Upper lobe of right lung (tissue), 1 donor: ENCODE measurements at regions not wholly inside any gene's neighbourhood (a gene's known extent, or its start where the extent isn't known, plus 50 kb on each side); places are given as distances from the start of the nearest gene placed in this dataset.

Experiments used
- ATAC-seq: fragments of 200-7000 bp; cut with Tn5 transposase; one replicate; pipeline ENCODE4 v1.9.1; 2020; ENCODE audit warnings: mild to moderate bottlenecking, moderate library complexity
- DNase-seq: peaks from one replicate; pipeline ENCODE4 v3.0.0-alpha.2; 2020
- H3K27ac ChIP-seq: fragments of 200-600 bp; one replicate; pipeline ENCODE4 v1.8.0; 2022
- H3K27me3 ChIP-seq: fragments of 200-600 bp; one replicate; pipeline ENCODE4 v1.8.0; 2022; ENCODE audit warnings: mild to moderate bottlenecking
- H3K36me3 ChIP-seq: fragments of 200-600 bp; one replicate; pipeline ENCODE4 v1.8.0; 2022
- H3K4me1 ChIP-seq: fragments of 200-600 bp; one replicate; pipeline ENCODE4 v1.8.0; 2022
- H3K4me3 ChIP-seq: fragments of 200-600 bp; one replicate; pipeline ENCODE4 v1.8.0; 2022; ENCODE audit warnings: mild to moderate bottlenecking
- H3K9me3 ChIP-seq: fragments of 200-600 bp; one replicate; pipeline ENCODE4 v1.8.0; 2022
- intact Hi-C: fragments of 100-400 bp; cut with DNase I; formaldehyde crosslinking; loops from one replicate; pipeline ENCODE4 v1.11.0; 2022
- TF ChIP-seq, protein P1 (sequence below): fragments of 200-600 bp; IDR thresholded peaks from one replicate; pipeline ENCODE4 v1.8.0; 2022; ENCODE audit warnings: antibody characterized with exemption
- donor health status: DM: no; HTN: yes; CAD: no; lungs with severe emphysema.

DNA sequence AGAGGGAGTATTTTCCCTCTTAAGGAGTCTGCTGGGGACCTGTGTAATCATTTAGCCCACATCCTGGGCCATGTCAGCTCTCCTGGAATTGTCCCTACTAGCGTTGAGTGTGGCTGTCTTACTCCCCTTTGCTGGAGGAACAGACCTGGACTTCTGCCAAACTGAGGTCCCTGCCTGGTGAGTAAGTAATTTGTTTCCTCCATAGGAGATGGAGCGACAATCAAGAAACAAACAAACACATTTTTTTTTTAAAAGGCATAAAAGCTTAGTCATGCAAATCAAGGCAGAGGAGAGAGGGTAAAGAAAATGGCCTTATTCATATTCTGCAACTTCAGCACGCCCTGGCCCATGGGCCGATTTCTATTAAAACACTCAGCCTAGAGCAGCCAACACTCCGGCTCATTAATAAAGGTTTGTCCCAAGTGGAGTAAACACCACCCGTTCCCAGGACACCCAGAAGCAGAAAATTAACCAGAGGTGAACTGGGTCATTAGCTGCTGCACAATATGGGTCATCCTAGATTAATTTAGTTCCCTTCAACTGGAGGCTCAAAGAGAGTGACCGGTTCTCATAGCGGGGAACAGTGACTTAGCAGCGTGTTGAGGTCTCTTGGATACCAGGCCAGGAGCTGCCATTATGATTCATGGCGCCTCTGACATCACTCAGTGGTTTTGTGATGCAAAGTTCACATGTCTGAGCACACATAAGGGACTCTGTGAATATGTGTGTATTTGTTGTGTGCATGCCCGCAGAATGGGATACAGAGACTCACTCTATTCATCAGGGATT lies 165.0 kb upstream of the SULF2 start:
- TF ChIP-seq, protein P1, sequence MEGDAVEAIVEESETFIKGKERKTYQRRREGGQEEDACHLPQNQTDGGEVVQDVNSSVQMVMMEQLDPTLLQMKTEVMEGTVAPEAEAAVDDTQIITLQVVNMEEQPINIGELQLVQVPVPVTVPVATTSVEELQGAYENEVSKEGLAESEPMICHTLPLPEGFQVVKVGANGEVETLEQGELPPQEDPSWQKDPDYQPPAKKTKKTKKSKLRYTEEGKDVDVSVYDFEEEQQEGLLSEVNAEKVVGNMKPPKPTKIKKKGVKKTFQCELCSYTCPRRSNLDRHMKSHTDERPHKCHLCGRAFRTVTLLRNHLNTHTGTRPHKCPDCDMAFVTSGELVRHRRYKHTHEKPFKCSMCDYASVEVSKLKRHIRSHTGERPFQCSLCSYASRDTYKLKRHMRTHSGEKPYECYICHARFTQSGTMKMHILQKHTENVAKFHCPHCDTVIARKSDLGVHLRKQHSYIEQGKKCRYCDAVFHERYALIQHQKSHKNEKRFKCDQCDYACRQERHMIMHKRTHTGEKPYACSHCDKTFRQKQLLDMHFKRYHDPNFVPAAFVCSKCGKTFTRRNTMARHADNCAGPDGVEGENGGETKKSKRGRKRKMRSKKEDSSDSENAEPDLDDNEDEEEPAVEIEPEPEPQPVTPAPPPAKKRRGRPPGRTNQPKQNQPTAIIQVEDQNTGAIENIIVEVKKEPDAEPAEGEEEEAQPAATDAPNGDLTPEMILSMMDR, result no peak
- H3K4me3 ChIP-seq, result no peak overlapping the region
- intact Hi-C loops, result no loop called here
- no peaks in the 10 kb centered on the region for H3K4me1 ChIP-seq
- DNase-seq (no peak), ATAC-seq (no peak)
- no peak overlapping the region for H3K27ac ChIP-seq
- peaks cover 9% of the 10 kb centered on the region for H3K27me3 ChIP-seq
- H3K36me3 ChIP-seq, result no peaks in the 10 kb centered on the region
- no peaks in the 10 kb centered on the region for H3K9me3 ChIP-seq

DNA sequence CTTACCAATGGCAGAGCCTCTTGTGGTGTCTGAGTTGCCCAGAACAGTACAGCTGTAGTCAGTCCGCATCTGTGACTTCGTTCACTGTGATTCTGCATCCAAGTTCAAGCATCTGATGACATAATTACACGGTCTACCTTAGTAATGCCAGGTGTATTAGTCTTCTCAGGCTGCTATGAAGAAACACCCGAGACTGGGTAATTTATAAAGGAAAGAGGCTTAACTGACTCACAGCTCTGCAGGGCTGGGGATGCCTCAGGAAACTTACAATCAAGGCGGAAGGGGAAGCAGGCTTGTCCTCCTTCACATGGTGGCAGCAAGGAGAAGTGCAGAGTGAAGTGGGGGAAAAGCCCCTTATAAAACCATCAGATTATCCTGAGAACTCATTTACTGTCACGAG lies 163.9 kb upstream of the SULF2 start:
- Histone ChIP-seq H3K4me3 (no peak overlapping the region), H3K9me3 (no peaks in the 10 kb centered on the region), H3K36me3 (no peaks in the 10 kb centered on the region), H3K4me1 (no peaks in the 10 kb centered on the region), H3K27ac (no peak overlapping the region), H3K27me3 (peaks cover 9% of the 10 kb centered on the region)
- no peak for ATAC-seq
- TF ChIP-seq, protein P1, result no peak
- intact Hi-C loops, result no loop called here
- no peak for DNase-seq

DNA sequence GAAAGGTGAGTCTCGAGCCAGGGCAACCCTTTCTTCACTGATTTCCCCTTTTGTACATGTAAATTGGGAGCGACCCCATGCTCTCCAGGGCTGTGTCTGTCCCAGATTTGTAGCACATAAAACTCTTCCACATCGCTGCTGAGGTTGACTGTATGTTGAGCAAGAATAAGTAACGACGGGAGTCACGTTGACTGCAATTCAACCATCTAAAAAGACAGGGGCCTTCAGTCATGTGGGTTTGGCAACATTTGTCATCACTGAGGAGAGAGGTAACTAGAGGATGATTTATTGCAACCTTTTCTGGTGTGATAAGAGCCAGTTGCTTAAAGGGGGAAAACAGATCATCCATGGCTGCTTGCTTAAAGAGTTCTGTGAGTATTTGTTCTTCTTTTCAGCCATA lies 159.4 kb upstream of the SULF2 start:
- Histone ChIP-seq H3K4me1 (no peaks in the 10 kb centered on the region), H3K36me3 (no peaks in the 10 kb centered on the region), H3K27ac (no peak overlapping the region), H3K27me3 (peaks cover 9% of the 10 kb centered on the region), H3K9me3 (no peaks in the 10 kb centered on the region), H3K4me3 (no peak overlapping the region)
- intact Hi-C loops, result no loop called here
- ATAC-seq, result no peak
- TF ChIP-seq, protein P1, result no peak
- DNase-seq, result no peak

DNA sequence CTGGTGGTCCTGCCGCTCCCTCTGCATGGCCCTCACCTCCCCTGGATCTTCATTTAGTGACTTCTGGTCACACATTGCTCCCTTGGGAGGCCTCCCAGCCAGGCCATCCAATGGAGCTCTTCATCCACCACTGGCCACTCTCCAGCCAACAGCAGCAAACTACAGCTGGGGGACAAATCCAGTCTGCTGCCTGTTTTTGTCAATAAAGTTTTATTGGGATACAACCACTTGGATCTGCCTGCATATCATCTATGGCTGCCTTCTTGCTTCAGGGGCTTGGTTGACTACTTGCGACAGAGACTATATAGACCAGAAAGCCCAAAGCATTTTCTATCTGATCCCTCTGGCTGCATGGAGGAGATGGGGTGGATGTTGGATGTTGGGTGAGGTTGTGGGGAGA lies 156.6 kb upstream of the SULF2 start:
- DNase-seq, result no peak
- H3K4me1 ChIP-seq, result no peaks in the 10 kb centered on the region
- H3K27me3 ChIP-seq, result peaks cover 21% of the 10 kb centered on the region
- intact Hi-C loops, result no loop called here
- no peak for ATAC-seq
- TF ChIP-seq, protein P1, result no peak
- no peaks in the 10 kb centered on the region for H3K9me3 ChIP-seq
- no peak overlapping the region for H3K4me3 ChIP-seq
- H3K36me3 ChIP-seq, result no peaks in the 10 kb centered on the region
- H3K27ac ChIP-seq, result no peak overlapping the region

DNA sequence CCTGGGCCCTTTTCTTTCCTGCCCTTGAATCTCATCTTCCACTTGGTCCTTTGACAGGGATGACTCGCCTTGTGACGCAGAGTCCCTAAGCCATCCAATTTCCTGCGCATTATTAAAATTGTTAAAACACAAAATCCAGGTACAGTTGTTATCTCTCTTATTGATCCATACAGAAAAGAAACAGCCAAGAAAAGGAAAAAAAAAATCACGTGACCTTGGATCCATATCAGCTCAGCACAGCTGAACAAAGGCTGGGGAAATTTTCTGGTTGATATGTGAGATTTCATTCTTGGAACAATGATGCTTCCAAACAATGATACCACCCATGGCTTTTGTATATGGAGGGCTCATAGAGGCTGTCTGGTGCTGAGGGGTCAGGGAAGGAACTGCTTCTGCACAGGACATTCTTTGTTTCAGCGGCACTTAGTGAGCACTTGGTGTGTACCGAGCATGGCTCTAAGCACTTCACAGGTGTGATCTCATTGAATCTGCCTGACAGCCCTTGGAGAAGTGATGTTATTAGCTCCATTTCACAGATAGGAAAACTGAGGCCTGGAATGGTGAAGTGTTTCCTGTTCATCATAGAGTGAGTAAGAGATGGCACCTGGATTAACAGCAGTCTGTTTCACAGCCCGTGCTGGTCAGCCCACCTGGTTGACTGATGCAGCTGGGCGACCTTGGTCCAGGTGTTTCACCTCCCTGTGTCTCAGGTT lies 155.0 kb upstream of the SULF2 start:
- H3K27me3 ChIP-seq, result peaks cover 20% of the 10 kb centered on the region
- TF ChIP-seq, protein P1, result no peak
- DNase-seq (no peak), ATAC-seq (no peak)
- no peak overlapping the region for H3K4me3 ChIP-seq
- H3K36me3 ChIP-seq, result no peaks in the 10 kb centered on the region
- intact Hi-C loops, result no loop called here
- H3K27ac ChIP-seq, result no peak overlapping the region
- H3K9me3 ChIP-seq, result no peaks in the 10 kb centered on the region
- H3K4me1 ChIP-seq, result no peaks in the 10 kb centered on the region
